ENCODE measurements at regions not wholly inside any gene's neighbourhood (a gene's known extent, or its start where the extent isn't known, plus 50 kb on each side); places are given as distances from the start of the nearest gene placed in this dataset.

- DNase-seq, result no peak
- Histone ChIP-seq H3K79me2 (ENCODE audit: insufficient read depth) (no peaks in the 10 kb centered on the region), H3K4me1 (ENCODE audit: control insufficient read depth in 1 of 2, insufficient read depth in 2 of 2, low read depth in 1 of 2, low read length in 1 of 2) (no peaks in the 10 kb centered on the region), H3K4me3 (ENCODE audit: low read depth in 2 of 2, low read length in 1 of 2) (no peak overlapping the region), H3F3A (replicated peaks; ENCODE audit: insufficient read depth) (no peaks in the 10 kb centered on the region), H3K4me2 (no peak overlapping the region), H3K9me2 (no peaks in the 10 kb centered on the region), H3K27me3 (ENCODE audit: insufficient read depth) (no peaks in the 10 kb centered on the region), H4K20me1 (ENCODE audit: insufficient read depth) (no peaks in the 10 kb centered on the region), H2AFZ (ENCODE audit: low read depth) (no peak overlapping the region), H3K9me3 (no peaks in the 10 kb centered on the region), H3K27ac (ENCODE audit: low read depth in 2 of 2, low read length in 1 of 2) (no peak overlapping the region), H3K36me3 (replicated peaks in 1 of 2; ENCODE audit: control insufficient read depth in 1 of 2, insufficient read depth in 2 of 2, low read length in 1 of 2) (no peaks in the 10 kb centered on the region), H3K9ac (no peak overlapping the region)
- ChIA-PET POLR2A (no interaction called here), CTCF (interaction anchor here (1.1 kb wide), 1 partner anchor 9 kb away, joined by 3 read pairs; no protein-coding TSS in a partner anchor)
- TF ChIP-seq EZH2phosphoT487 (IDR thresholded peaks at IDR 0.05; ENCODE audit: borderline replicate concordance, low read depth), result no peak
- no peak for TF ChIP-seq SIN3A (IDR thresholded peaks at IDR 0.05; ENCODE audit: borderline replicate concordance, low read depth, low read length)
- TF ChIP-seq, protein P1, sequence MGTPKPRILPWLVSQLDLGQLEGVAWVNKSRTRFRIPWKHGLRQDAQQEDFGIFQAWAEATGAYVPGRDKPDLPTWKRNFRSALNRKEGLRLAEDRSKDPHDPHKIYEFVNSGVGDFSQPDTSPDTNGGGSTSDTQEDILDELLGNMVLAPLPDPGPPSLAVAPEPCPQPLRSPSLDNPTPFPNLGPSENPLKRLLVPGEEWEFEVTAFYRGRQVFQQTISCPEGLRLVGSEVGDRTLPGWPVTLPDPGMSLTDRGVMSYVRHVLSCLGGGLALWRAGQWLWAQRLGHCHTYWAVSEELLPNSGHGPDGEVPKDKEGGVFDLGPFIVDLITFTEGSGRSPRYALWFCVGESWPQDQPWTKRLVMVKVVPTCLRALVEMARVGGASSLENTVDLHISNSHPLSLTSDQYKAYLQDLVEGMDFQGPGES (IDR thresholded peaks at IDR 0.05; ENCODE audit: low read depth, low read length), result no peak
- TF ChIP-seq ELF1 (IDR thresholded peaks at IDR 0.05), result no peak
- no peak for TF ChIP-seq POLR2AphosphoS5 (IDR thresholded peaks at IDR 0.05; ENCODE audit: low read depth, low read length)
- TF ChIP-seq RAD21 (IDR thresholded peaks at IDR 0.05; ENCODE audit: low read length), result no peak
- TF ChIP-seq, protein P2, sequence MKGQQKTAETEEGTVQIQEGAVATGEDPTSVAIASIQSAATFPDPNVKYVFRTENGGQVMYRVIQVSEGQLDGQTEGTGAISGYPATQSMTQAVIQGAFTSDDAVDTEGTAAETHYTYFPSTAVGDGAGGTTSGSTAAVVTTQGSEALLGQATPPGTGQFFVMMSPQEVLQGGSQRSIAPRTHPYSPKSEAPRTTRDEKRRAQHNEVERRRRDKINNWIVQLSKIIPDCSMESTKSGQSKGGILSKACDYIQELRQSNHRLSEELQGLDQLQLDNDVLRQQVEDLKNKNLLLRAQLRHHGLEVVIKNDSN (IDR thresholded peaks at IDR 0.05; ENCODE audit: borderline replicate concordance, low read depth), result no peak
- TF ChIP-seq PBX3 (IDR thresholded peaks at IDR 0.05), result no peak
- TF ChIP-seq FOXM1 (IDR thresholded peaks at IDR 0.05; ENCODE audit: low read depth), result no peak
- no peak for TF ChIP-seq EP300 (IDR thresholded peaks at IDR 0.05; ENCODE audit: borderline replicate concordance in 1 of 2, low read depth in 1 of 2, low read length in 1 of 2)
- no peak for TF ChIP-seq YY1 (IDR thresholded peaks at IDR 0.05; ENCODE audit: low read depth)
- no peak for TF ChIP-seq JUND (IDR thresholded peaks at IDR 0.05)
- 33% methylated on average over 6 of the region's 6 CpGs for WGBS (ENCODE audit: low lambda C conversion rate)
Observed at GRCh38 chr13:76297331-76297730, 588.9 kb downstream of the KCTD12 start.

- no peaks in the 10 kb centered on the region for H3K79me2 ChIP-seq (ENCODE audit: insufficient read depth)
- no peaks in the 10 kb centered on the region for H3F3A ChIP-seq (replicated peaks; ENCODE audit: insufficient read depth)
- no peak overlapping the region for H3K9ac ChIP-seq
- ChIA-PET POLR2A (no interaction called here), CTCF (interaction anchor here (1.1 kb wide), 1 partner anchor 9 kb away, joined by 3 read pairs; no protein-coding TSS in a partner anchor)
- H2AFZ ChIP-seq (ENCODE audit: low read depth), result no peak overlapping the region
- no peak for DNase-seq
- H3K4me3 ChIP-seq (ENCODE audit: low read depth in 2 of 2, low read length in 1 of 2), result no peak overlapping the region
- H3K9me2 ChIP-seq, result no peaks in the 10 kb centered on the region
- no peaks in the 10 kb centered on the region for H3K4me1 ChIP-seq (ENCODE audit: control insufficient read depth in 1 of 2, insufficient read depth in 2 of 2, low read depth in 1 of 2, low read length in 1 of 2)
- WGBS (ENCODE audit: low lambda C conversion rate), result 23% methylated on average over 4 of the region's 4 CpGs
- H4K20me1 ChIP-seq (ENCODE audit: insufficient read depth), result no peaks in the 10 kb centered on the region
- no peak overlapping the region for H3K4me2 ChIP-seq
- no peaks in the 10 kb centered on the region for H3K36me3 ChIP-seq (replicated peaks in 1 of 2; ENCODE audit: control insufficient read depth in 1 of 2, insufficient read depth in 2 of 2, low read length in 1 of 2)
- no peaks in the 10 kb centered on the region for H3K27me3 ChIP-seq (ENCODE audit: insufficient read depth)
- no peaks in the 10 kb centered on the region for H3K9me3 ChIP-seq
- no peak overlapping the region for H3K27ac ChIP-seq (ENCODE audit: low read depth in 2 of 2, low read length in 1 of 2)
- TF ChIP-seq RAD21 (IDR thresholded peaks at IDR 0.05; ENCODE audit: low read length), result no peak
- TF ChIP-seq, protein P3, sequence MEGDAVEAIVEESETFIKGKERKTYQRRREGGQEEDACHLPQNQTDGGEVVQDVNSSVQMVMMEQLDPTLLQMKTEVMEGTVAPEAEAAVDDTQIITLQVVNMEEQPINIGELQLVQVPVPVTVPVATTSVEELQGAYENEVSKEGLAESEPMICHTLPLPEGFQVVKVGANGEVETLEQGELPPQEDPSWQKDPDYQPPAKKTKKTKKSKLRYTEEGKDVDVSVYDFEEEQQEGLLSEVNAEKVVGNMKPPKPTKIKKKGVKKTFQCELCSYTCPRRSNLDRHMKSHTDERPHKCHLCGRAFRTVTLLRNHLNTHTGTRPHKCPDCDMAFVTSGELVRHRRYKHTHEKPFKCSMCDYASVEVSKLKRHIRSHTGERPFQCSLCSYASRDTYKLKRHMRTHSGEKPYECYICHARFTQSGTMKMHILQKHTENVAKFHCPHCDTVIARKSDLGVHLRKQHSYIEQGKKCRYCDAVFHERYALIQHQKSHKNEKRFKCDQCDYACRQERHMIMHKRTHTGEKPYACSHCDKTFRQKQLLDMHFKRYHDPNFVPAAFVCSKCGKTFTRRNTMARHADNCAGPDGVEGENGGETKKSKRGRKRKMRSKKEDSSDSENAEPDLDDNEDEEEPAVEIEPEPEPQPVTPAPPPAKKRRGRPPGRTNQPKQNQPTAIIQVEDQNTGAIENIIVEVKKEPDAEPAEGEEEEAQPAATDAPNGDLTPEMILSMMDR (IDR thresholded peaks at IDR 0.05), result no peak
- no peak for TF ChIP-seq PBX3 (IDR thresholded peaks at IDR 0.05)
- TF ChIP-seq RXRA (IDR thresholded peaks at IDR 0.05; ENCODE audit: borderline replicate concordance, low read depth), result no peak
- TF ChIP-seq RFX5 (IDR thresholded peaks at IDR 0.05; ENCODE audit: low read length), result no peak
- TF ChIP-seq, protein P1 (IDR thresholded peaks at IDR 0.05; ENCODE audit: low read depth, low read length), result no peak
- TF ChIP-seq NFIC (IDR thresholded peaks at IDR 0.05; ENCODE audit: borderline replicate concordance), result no peak
- no peak for TF ChIP-seq FOXJ3 (CRISPR knock-in tag; IDR thresholded peaks at IDR 0.05)
- TF ChIP-seq ELF1 (IDR thresholded peaks at IDR 0.05), result no peak
- no peak for TF ChIP-seq TEAD4 (IDR thresholded peaks at IDR 0.05; ENCODE audit: borderline replicate concordance, insufficient read depth)
- no peak for TF ChIP-seq MEF2A (IDR thresholded peaks at IDR 0.05; ENCODE audit: borderline replicate concordance, low read depth)
- TF ChIP-seq, protein P4, sequence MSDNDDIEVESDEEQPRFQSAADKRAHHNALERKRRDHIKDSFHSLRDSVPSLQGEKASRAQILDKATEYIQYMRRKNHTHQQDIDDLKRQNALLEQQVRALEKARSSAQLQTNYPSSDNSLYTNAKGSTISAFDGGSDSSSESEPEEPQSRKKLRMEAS (IDR thresholded peaks at IDR 0.05; ENCODE audit: low read depth), result no peak
- no peak for TF ChIP-seq SMC3 (IDR thresholded peaks at IDR 0.05; ENCODE audit: low read depth, low read length)
- no peak for TF ChIP-seq YY1 (IDR thresholded peaks at IDR 0.05; ENCODE audit: low read depth)
- TF ChIP-seq EZH2phosphoT487 (IDR thresholded peaks at IDR 0.05; ENCODE audit: borderline replicate concordance, low read depth), result no peak
- no peak for TF ChIP-seq POLR2AphosphoS5 (IDR thresholded peaks at IDR 0.05; ENCODE audit: low read depth, low read length)
Observed at GRCh38 chr13:76296751-76297150, 589.5 kb downstream of the KCTD12 start.
